OCI-LY3 (cell line): ENCODE measurements at regions not wholly inside any gene's neighbourhood (a gene's known extent, or its start where the extent isn't known, plus 50 kb on each side); places are given as distances from the start of the nearest gene placed in this dataset.
A peak's percentile ranks its signal among the peaks of the same experiment; 100 is the strongest.

Experiments
- H2AFZ ChIP-seq: fragments of 200-600, 300-600 bp; shearing (Covaris generic); 2 replicates; pipeline ENCODE4 v1.6.0; 2014; ENCODE audit warnings: antibody characterized with exemption, low read depth, low read length
- H3K27ac ChIP-seq: fragments of 200-600, 300-600 bp; sonication (generic); 2 replicates; pipeline ENCODE4 v1.5.1; 2014; ENCODE audit warnings: mild to moderate bottlenecking, low read length, moderate library complexity, mixed read lengths
- H3K27me3 ChIP-seq: fragments of 200-600, 300-600 bp; sonication (generic); 2 replicates; pipeline ENCODE4 v1.6.1; 2014; ENCODE audit warnings: low read depth, low read length, mixed read lengths
- H3K36me3 ChIP-seq: fragments of 200-600, 300-600 bp; sonication (generic); replicated peaks from 2 replicates; pipeline ENCODE3; 2014; ENCODE audit warnings: low read depth, low read length, mixed read lengths
- H3K4me1 ChIP-seq: fragments of 300-600, 200-600 bp; sonication (generic); 2 replicates; pipeline ENCODE4 v1.6.1; 2014; ENCODE audit warnings: low read length, mixed read lengths
- H3K4me2 ChIP-seq: fragments of 200-600, 300-600 bp; sonication (generic); 2 replicates; pipeline ENCODE4 v1.6.1; 2014; ENCODE audit warnings: low read length, mixed read lengths
- H3K4me3 ChIP-seq: fragments of 300-600, 200-600 bp; sonication (generic); 2 replicates; pipeline ENCODE4 v1.5.1; 2014; ENCODE audit warnings: antibody characterized with exemption, mild to moderate bottlenecking, low read length, moderate library complexity
- H3K79me2 ChIP-seq: fragments of 300-600, 200-600 bp; shearing (Covaris generic); 2 replicates; pipeline ENCODE4 v1.6.1; 2014; ENCODE audit warnings: mild to moderate bottlenecking, low read length, mixed read lengths
- H3K9ac ChIP-seq: fragments of 300-600, 200-600 bp; shearing (Covaris generic); 2 replicates; pipeline ENCODE4 v1.6.0; 2014; ENCODE audit warnings: mild to moderate bottlenecking, low read length, moderate library complexity
- H3K9me3 ChIP-seq: fragments of 200-600, 300-600 bp; shearing (Covaris generic); 2 replicates; pipeline ENCODE4 v1.6.1; 2014; ENCODE audit warnings: low read length, mixed read lengths; ENCODE audit not compliant: insufficient read depth
- H4K20me1 ChIP-seq: fragments of 200-600, 300-600 bp; sonication (generic); 2 replicates; pipeline ENCODE4 v1.6.1; 2016; ENCODE audit warnings: low read length, mixed read lengths; ENCODE audit not compliant: insufficient read depth
- CTCF ChIP-seq: fragments of 200-600, 300-600 bp; sonication (generic); IDR thresholded peaks from 2 replicates; pipeline ENCODE4 v1.5.1; 2014; ENCODE audit warnings: antibody characterized with exemption, low read length, low read depth
- EZH2phosphoT487 ChIP-seq: fragments of 200-600 bp; shearing (Covaris generic); IDR thresholded peaks from 2 replicates; pipeline ENCODE4 v1.6.1; 2018; ENCODE audit warnings: antibody characterized with exemption, mixed run types, low read depth

GRCh38 chr2:180385601-180386201, 378.6 kb upstream of the CWC22 start:
- Histone ChIP-seq H2AFZ (0 out of 2 replicates have a peak overlapping the region, but pooled peaks have one; percentile 25), H3K79me2 (no peaks in the 10 kb centered on the region), H3K27ac (no peak overlapping the region), H3K27me3 (no peaks in the 10 kb centered on the region), H3K9ac (no peak overlapping the region), H3K9me3 (no peaks in the 10 kb centered on the region), H3K4me3 (no peak overlapping the region), H3K4me1 (no peaks in the 10 kb centered on the region), H4K20me1 (no peaks in the 10 kb centered on the region), H3K36me3 (no peaks in the 10 kb centered on the region), H3K4me2 (no peak overlapping the region)
- TF ChIP-seq EZH2phosphoT487 (no peak), CTCF (no peak)

GRCh38 chr2:180376066-180376465, 369.0 kb upstream of the CWC22 start:
- Histone ChIP-seq H3K9me3 (no peaks in the 10 kb centered on the region), H3K4me1 (peaks cover 5% of the 10 kb centered on the region), H3K79me2 (no peaks in the 10 kb centered on the region), H3K4me2 (no peak overlapping the region), H4K20me1 (no peaks in the 10 kb centered on the region), H3K4me3 (no peak overlapping the region), H3K36me3 (no peaks in the 10 kb centered on the region), H3K27me3 (no peaks in the 10 kb centered on the region), H3K9ac (no peak overlapping the region), H3K27ac (no peak overlapping the region), H2AFZ (no peak overlapping the region)
- TF ChIP-seq CTCF (no peak), EZH2phosphoT487 (no peak)

DNA sequence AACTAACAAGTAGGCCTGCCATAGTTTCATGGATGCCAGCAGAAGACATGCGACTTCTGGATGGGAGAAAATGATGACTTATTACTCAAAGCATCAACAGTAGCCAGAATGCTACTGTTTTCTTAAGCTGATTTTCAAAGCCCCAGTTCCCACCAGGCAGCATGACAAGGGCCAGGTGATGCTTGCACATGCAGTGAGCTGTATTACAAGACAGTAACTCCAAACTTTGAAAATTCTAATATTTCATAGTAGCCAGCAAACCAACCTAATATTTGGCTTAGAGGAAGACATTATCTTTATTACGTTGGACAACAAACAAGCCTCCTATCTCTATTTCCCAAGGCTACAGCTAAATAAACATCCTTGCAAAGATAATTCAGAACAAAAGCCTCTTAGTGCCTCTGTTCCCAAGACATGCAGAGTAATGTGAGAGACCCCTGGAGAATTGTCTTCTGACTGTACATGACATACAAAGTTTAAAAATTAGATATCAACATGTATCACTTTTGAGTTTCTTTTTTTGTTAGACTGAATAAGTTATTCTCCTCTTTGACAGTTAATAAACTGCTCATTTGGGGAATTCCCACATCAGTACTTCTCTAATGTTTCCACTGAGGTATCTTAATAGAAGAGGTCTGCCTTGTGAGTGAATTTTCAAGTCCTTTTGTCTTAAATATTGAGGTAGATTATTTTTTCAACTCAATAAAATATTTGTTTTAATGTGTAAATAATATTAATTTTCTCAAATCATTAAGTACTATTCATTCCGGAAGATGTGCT, 367.6 kb upstream of the CWC22 start:
- no peaks in the 10 kb centered on the region for H4K20me1 ChIP-seq
- H2AFZ ChIP-seq: no peak overlapping the region

More for the DNA sequence above, 367.6 kb upstream of the CWC22 start:
- H3K4me3 ChIP-seq: no peak overlapping the region
- no peak overlapping the region for H3K9ac ChIP-seq
- no peaks in the 10 kb centered on the region for H3K79me2 ChIP-seq
- H3K9me3 ChIP-seq: no peaks in the 10 kb centered on the region
- no peaks in the 10 kb centered on the region for H3K36me3 ChIP-seq
- H3K4me2 ChIP-seq: no peak overlapping the region
- TF ChIP-seq EZH2phosphoT487: no peak
- TF ChIP-seq CTCF: no peak
- H3K27ac ChIP-seq: no peak overlapping the region
- no peaks in the 10 kb centered on the region for H3K27me3 ChIP-seq
- H3K4me1 ChIP-seq: peaks cover 5% of the 10 kb centered on the region
